Raji (cell line): ENCODE measurements at regions not wholly inside any gene's neighbourhood (a gene's known extent, or its start where the extent isn't known, plus 50 kb on each side); places are given as distances from the start of the nearest gene placed in this dataset.

Experiments used
- POLR2A ChIP-seq: IDR thresholded peaks from 2 replicates; pipeline ENCODE4 v1.6.1; 2011; ENCODE audit warnings: low read depth, low read length, control low read depth; ENCODE audit not compliant: insufficient read depth

DNA sequence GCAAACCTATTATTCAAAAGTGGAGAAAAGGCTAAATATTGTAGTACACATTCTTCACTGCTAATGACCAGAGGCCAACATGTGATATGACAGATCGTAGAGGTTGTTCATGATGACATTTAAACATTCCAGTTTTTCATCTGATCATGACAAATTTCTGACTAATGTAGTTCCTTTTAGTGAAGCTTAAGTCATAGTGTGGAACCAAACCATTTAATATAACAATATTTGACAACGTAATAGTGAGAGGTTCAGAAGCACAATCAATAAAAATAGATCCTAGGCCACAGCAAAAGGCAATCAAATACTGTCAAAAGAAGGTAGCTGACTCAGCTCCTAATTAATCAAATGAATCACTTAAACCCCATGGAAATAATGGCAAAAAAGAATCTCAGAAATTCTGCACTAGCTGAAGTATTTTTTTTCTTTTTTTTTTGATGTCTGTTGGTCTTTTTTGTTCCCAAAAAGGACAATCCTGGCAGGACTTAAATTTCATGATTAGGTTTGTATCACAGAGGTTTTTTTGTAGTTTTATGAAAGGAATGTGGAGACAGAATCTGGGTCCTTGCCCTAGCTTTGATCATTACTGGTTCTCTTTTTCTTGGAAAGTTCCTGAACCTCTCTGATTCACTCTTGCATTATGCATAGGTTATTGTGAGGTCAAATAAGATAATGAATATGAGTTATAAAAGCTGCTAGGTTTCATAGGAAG is 795.0 kb downstream of the DTWD2 start:
- TF ChIP-seq POLR2A, result no peak

DNA sequence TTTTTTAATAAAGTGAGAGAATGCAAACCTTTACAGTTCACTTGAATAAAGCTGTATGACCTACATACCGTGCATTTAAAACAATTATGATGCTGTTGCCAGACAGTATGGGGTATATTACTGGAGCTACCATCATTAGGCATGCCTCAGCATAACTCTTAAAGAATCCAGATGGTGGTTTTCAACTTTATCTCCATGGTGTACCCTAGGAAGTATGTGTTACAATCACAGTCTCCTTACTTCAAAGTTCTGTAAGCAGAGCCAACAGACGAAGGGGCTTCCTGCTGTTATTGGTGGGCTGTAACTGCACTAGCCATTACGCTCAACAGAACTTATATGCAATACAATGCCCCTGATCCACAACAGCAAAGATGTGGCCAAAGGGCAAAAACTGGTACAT is 803.3 kb downstream of the DTWD2 start:
- TF ChIP-seq POLR2A, result no peak

GRCh38 chr5:118176146-118176545 is 812.2 kb downstream of the DTWD2 start:
- TF ChIP-seq POLR2A, result no peak

DNA sequence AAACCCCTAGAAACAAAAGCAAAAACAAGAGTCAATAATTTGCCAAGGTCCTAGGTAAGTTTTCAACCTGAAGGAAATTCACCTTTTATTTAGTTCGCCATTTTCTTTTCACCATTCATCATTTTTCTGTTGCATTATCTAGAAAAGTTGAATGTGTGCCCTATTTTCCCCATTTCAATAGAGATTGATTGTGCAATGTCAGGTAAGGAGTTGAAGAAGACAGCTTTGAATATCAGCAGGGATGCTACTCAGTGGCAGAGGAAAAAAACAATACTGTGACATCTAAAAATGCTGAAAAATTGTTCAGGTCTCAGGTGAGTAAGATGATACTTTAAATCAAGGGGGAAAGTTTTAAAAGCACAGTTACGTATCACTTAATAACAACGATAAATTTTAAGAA is 813.7 kb downstream of the DTWD2 start:
- TF ChIP-seq POLR2A, result no peak

- no peak for TF ChIP-seq POLR2A
Observed at GRCh38 chr5:118173340-118173739, 815.0 kb downstream of the DTWD2 start.

GRCh38 chr5:118165619-118166018 is 822.7 kb downstream of the DTWD2 start:
- TF ChIP-seq POLR2A, result no peak

DNA sequence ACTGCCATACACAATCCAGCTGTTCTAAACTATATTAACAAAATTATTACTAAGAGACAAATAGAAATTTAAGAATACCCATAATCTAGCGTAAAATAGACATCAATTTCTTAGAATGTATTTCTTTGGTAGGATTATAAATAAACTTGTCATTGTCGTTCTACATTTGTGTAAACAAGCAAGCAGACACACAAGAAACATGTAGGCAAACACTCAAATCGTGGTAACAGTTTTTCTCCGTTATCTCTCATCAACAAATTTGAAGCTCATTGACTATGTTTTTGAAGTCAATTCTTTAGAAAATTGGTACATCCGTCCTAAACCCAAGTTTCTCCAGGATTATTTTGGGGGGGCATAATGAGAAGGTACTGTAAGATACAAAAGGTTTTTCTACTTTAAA is 832.2 kb downstream of the DTWD2 start:
- no peak for TF ChIP-seq POLR2A

GRCh38 chr5:118146824-118147223 is 841.5 kb downstream of the DTWD2 start:
- TF ChIP-seq POLR2A, result no peak

DNA sequence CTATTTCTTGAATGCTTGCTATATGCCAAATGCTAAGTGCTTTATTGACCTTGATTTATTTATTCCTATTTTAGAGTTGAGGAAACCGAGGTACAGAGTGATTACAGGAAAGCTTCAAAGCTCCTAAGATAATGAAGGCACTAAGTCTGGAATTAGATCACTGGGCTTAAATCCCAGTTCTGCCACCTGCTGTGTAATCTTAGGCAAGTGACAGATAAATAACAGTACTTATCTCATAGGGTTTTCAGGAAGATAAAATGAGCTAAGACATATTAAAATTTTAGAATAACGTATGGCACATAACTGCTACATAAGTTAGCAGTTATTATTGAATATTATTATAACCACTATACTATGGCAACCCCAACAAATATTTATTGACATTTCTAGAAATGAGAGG is 843.8 kb downstream of the DTWD2 start:
- no peak for TF ChIP-seq POLR2A

- no peak for TF ChIP-seq POLR2A
Observed at GRCh38 chr5:118139361-118139760, 849.0 kb downstream of the DTWD2 start.

GRCh38 chr5:118126159-118126558 is 862.2 kb downstream of the DTWD2 start:
- no peak for TF ChIP-seq POLR2A

DNA sequence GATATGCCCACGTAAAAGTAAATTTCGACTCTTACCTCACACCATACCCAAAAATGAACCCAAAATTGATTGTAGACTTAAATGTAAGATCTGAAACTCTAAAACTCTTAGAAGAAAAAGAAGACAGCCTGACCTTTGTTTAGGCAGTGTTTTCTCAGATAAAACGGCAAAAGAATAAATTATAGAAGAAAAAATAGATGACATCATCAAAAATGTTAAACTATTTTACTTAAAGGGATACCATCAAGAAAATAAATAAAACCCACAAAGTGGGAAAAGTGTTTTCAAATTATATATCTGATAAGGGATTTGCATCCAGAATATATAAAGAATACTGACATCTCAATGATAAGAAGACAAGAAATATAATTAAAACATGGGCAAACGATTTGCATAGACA is 862.7 kb downstream of the DTWD2 start:
- no peak for TF ChIP-seq POLR2A

DNA sequence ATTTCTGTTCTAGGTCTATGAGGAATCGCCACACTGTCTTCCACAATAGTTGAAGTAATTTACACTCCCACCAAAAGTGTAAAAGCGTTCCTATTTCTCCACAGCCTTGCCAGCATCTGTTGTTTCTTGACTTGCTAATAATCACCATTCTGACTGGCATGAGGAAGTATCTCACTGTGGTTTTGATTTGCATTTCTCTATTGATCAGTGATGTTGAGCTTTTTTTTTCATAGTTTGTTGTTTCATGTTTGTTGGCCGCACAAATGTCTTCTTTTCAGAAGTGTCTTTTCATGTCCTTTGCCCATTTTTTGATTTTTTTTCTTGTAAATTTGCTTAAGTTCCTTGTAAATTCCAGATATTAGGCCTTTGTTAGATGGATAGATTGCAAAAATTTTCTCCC is 867.1 kb downstream of the DTWD2 start:
- TF ChIP-seq POLR2A, result no peak

DNA sequence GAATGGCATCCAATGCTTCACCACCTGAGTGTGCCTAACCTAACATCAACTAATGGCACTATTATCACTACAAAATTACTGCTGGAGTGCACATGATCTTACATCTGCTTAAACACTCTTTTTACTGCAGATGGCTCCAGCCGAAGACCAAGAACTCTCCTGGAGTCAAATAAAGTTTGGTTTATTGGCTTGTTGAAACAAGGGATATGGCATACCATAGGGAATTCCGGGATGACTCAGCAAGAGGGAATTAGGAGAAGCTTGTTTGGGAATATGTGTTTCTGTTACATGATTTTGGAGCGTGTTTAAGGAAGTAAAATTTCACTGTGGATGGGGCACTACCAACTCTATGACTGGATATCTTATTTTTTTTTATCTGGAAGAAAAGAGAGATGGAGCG is 872.6 kb downstream of the DTWD2 start:
- TF ChIP-seq POLR2A, result no peak

DNA sequence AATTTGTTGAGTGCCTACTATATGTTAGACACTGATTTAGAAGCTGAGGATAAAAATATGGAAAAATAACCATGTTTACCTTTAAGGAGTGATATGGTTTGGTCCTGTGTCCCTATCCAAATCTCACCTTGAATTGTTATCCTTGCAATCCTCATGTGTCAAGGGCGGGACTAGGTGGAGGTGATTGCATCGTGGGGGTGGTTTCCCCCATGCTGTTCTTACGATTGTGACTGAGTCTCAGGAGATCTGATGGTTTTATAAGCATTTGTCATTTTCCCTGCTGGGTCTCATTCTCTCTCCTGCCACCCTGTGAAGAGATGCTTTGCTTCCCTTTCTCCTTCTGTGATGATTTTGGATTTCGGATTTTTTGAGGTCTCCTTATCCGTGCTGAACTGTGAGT is 876.4 kb downstream of the DTWD2 start:
- no peak for TF ChIP-seq POLR2A

DNA sequence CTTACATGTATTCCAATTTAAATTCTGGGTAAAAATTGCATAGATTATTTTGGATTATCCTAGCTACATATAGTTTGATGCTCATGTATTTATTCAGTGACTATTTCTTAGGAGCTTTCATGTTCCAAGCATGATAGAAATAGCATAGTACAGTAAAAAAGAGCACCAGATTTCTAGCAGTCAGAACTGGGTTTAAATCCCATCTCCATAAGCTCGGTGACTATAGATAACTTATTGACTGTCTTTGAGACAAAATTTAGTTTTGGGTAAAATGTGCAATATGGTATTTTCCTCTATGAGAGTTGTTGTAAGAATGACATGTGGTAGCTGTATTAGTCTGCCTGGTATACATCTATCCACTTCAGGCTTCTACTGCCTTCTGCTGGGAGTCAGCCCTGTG is 889.6 kb downstream of the DTWD2 start:
- TF ChIP-seq POLR2A, result no peak

GRCh38 chr5:118095115-118095514 is 893.2 kb downstream of the DTWD2 start:
- TF ChIP-seq POLR2A, result no peak

DNA sequence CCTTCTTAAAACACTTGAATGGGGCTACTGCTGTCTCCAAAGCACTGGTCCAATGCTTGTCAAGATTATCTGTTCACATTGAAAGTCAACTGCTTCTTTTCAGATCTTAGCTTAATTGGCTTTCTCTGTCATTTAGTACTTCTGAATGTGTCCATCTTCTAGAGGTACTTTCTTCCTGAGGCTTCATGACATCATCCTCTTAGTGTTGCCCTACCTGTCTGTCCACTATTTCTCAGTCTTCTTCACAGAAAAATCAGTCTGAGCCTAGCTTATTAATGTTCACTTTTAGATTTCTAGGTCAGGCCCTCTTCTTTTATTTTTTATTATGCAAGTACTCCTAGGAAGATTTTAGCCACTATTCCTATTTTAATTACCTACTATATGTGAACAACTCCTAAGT is 899.9 kb downstream of the DTWD2 start:
- no peak for TF ChIP-seq POLR2A

GRCh38 chr5:118076490-118076889 is 911.9 kb downstream of the DTWD2 start:
- TF ChIP-seq POLR2A, result no peak
